Endothelial cell (in vitro differentiated cells): ENCODE measurements at regions not wholly inside any gene's neighbourhood (a gene's known extent, or its start where the extent isn't known, plus 50 kb on each side); places are given as distances from the start of the nearest gene placed in this dataset.

Experiments used
- DNase-seq: peaks from one replicate; pipeline ENCODE4 v3.0.0; 2021; ENCODE audit warnings: low spot score
- H3K27ac Mint-ChIP-seq: one replicate; pipeline ENCODE4 v1.8.0; 2021; ENCODE audit warnings: mixed read lengths, inconsistent platforms; ENCODE audit not compliant: unreplicated experiment
- H3K27me3 Mint-ChIP-seq: one replicate; pipeline ENCODE4 v1.8.0; 2021; ENCODE audit warnings: mild to moderate bottlenecking, moderate library complexity, mixed read lengths, inconsistent platforms; ENCODE audit not compliant: unreplicated experiment
- H3K36me3 Mint-ChIP-seq: one replicate; pipeline ENCODE4 v1.8.0; 2021; ENCODE audit warnings: mild to moderate bottlenecking, low read depth, mixed read lengths, inconsistent platforms; ENCODE audit not compliant: unreplicated experiment
- H3K4me1 Mint-ChIP-seq: one replicate; pipeline ENCODE4 v1.8.0; 2021; ENCODE audit warnings: mild to moderate bottlenecking, mixed read lengths, inconsistent platforms; ENCODE audit not compliant: unreplicated experiment
- H3K4me3 Mint-ChIP-seq: one replicate; pipeline ENCODE4 v1.8.0; 2021; ENCODE audit warnings: mild to moderate bottlenecking, mixed read lengths, inconsistent platforms; ENCODE audit not compliant: unreplicated experiment
- H3K9me3 Mint-ChIP-seq: one replicate; pipeline ENCODE4 v1.8.0; 2021; ENCODE audit warnings: mixed read lengths, inconsistent platforms; ENCODE audit not compliant: unreplicated experiment
- CTCF ChIP-seq: fragments of 200-600 bp; sonication (generic); IDR thresholded peaks from one replicate; pipeline ENCODE4 v1.5.0; 2021; ENCODE audit warnings: antibody characterized with exemption; ENCODE audit not compliant: unreplicated experiment

DNA sequence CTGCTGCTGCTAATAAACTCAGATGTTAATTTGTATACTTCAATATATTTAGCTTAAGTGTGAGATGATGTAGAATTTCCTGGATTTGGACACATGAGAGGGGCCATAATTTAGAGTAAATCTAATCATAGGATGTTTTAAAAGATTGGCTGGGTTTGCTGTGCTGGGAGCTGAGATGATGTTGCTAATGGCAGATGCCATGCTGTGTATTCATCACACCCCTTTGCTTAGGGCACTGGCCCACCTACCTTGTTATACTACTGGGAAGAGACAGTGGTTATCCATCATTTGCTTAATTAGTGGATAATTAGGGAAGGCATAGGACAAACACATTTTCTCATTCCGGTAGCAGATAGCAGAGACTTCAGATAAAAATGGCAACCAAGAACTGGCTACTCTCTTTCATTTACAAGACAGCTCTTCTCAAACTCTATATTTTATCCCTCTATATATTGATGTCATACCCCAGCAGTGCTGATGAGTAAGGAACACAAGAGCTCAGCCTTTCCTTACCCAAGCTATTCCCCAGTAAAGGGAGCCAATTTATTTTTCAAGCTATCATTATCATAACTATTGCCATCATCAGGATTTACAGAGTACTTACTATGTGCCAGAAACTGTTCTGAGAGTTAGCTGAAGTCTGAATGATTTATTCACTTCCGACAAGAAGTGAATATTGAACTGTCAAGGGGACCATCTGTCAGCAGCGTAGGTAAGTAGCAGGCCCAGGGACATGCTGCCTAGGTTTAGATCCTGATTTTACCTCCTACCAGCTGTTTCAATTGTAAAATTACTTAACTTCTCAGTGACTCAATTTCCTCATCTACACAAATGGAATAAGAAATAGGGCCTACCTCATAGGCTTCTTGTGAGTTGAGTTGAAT, 204.6 kb upstream of the FLRT2 start:
- TF ChIP-seq CTCF = no peak
- H3K27ac Mint-ChIP-seq = no peak overlapping the region
- DNase-seq = no peak
- peaks cover 1% of the 10 kb centered on the region for H3K4me1 Mint-ChIP-seq
- no peak overlapping the region for H3K4me3 Mint-ChIP-seq
- no peaks in the 10 kb centered on the region for H3K9me3 Mint-ChIP-seq
- H3K36me3 Mint-ChIP-seq = no peaks in the 10 kb centered on the region
- H3K27me3 Mint-ChIP-seq = no peaks in the 10 kb centered on the region

- Mint-ChIP-seq H3K9me3 (no peaks in the 10 kb centered on the region), H3K27me3 (no peaks in the 10 kb centered on the region), H3K4me3 (no peak overlapping the region), H3K36me3 (no peaks in the 10 kb centered on the region), H3K27ac (no peak overlapping the region), H3K4me1 (no peaks in the 10 kb centered on the region)
- no peak for DNase-seq
- TF ChIP-seq CTCF = no peak
Observed at GRCh38 chr14:85332401-85332800, 197.5 kb upstream of the FLRT2 start.

DNA sequence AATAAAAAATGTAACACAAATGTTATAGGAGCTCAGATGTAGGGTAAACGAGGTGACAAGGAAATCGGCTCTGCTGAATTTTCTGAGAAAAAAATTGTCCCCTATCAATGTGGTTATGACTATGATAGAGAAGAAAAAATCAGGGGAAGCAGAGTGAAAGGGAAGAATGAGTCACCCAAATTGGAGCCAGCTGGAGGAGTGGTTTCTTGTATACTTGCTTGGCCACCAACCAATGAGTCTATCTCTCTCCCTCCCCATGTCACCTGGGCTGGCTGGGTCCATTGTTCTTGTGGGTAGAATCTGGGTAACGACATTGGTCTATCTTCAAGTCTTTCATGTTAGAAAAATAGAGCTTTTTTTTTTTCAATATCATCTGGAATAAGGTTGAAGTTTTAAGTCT, 196.6 kb upstream of the FLRT2 start:
- Mint-ChIP-seq H3K27me3 (no peaks in the 10 kb centered on the region), H3K4me3 (no peak overlapping the region), H3K9me3 (no peaks in the 10 kb centered on the region), H3K4me1 (no peaks in the 10 kb centered on the region), H3K27ac (no peak overlapping the region), H3K36me3 (no peaks in the 10 kb centered on the region)
- no peak for TF ChIP-seq CTCF
- no peak for DNase-seq

- no peak overlapping the region for H3K4me3 Mint-ChIP-seq
- no peak for TF ChIP-seq CTCF
- no peak overlapping the region for H3K27ac Mint-ChIP-seq
- no peaks in the 10 kb centered on the region for H3K4me1 Mint-ChIP-seq
- no peak for DNase-seq
- H3K27me3 Mint-ChIP-seq = no peaks in the 10 kb centered on the region
- H3K36me3 Mint-ChIP-seq = no peaks in the 10 kb centered on the region
- H3K9me3 Mint-ChIP-seq = no peaks in the 10 kb centered on the region
Observed at GRCh38 chr14:85333841-85334240, 196.1 kb upstream of the FLRT2 start.

DNA sequence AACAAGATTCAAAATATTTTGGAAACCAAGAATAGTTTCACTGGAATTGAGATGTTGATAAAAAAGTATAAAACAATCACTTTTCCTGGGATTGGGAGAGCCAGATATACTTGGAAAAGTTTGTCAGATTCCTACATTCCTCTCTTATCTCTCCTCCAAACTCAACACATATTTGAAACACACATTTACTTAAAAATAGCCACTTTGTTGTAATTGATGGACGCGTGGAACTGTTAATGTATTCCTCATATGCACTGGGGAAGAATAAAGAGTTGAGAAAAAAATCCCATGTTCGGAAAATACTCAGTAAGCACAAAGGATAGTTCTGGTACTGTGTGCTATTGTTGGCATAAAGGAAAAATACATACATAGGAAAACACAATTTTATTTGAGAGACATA, 195.6 kb upstream of the FLRT2 start:
- no peaks in the 10 kb centered on the region for H3K4me1 Mint-ChIP-seq
- H3K4me3 Mint-ChIP-seq = no peak overlapping the region
- H3K27me3 Mint-ChIP-seq = no peaks in the 10 kb centered on the region
- no peak for TF ChIP-seq CTCF
- H3K36me3 Mint-ChIP-seq = no peaks in the 10 kb centered on the region
- no peak overlapping the region for H3K27ac Mint-ChIP-seq
- DNase-seq = no peak
- no peaks in the 10 kb centered on the region for H3K9me3 Mint-ChIP-seq
